OCI-LY7 (cell line): ENCODE measurements at regions not wholly inside any gene's neighbourhood (a gene's known extent, or its start where the extent isn't known, plus 50 kb on each side); places are given as distances from the start of the nearest gene placed in this dataset.

ENCODE experiments used
- BruUV-seq: library from RNA; stranded (reverse); fragments of 400-500 nt; replicated peaks from 2 replicates; lab custom pipeline; 2021; lab: Mats Ljungman, UMichigan
- CTCF ChIA-PET: fragments of 300-600 bp; sonication (Branson Sonifier 250); formaldehyde crosslinking; loops from one replicate; lab custom pipeline; 2022; ENCODE audit warnings: antibody characterized with exemption; ENCODE audit not compliant: unreplicated experiment; lab: Charles Lee
- POLR2A ChIA-PET: fragments of 300-600 bp; sonication (Branson Sonifier 250); formaldehyde crosslinking; loops from one replicate; lab custom pipeline; 2022; ENCODE audit warnings: antibody characterized with exemption; lab: Charles Lee
- DNase-seq: peaks from one replicate; pipeline ENCODE4 v3.0.0-alpha.2; 2015; ENCODE audit warnings: low spot score
- H2AFZ ChIP-seq: fragments of 200-600 bp; sonication (generic), shearing (Covaris generic); 2 replicates; pipeline ENCODE4 v1.6.1; 2014; ENCODE audit warnings: mild to moderate bottlenecking, antibody characterized with exemption, low read length, moderate library complexity
- H3K27ac ChIP-seq: fragments of 200-600 bp; sonication (generic); 2 replicates; pipeline ENCODE4 v1.5.1; 2014; ENCODE audit warnings: mixed run types, low read depth, mild to moderate bottlenecking, moderate library complexity, low read length, inconsistent platforms; ENCODE audit not compliant: poor library complexity, severe bottlenecking
- H3K36me3 ChIP-seq: fragments of 200-600 bp; sonication (generic); 2 replicates; pipeline ENCODE4 v1.6.1; 2014; ENCODE audit warnings: mild to moderate bottlenecking, antibody characterized with exemption, low read length, moderate library complexity, mixed read lengths; ENCODE audit not compliant: insufficient read depth
- H3K4me1 ChIP-seq: fragments of 200-600 bp; sonication (generic); 2 replicates; pipeline ENCODE4 v1.5.1; 2014; ENCODE audit warnings: mild to moderate bottlenecking, low read length; ENCODE audit not compliant: insufficient read depth, poor library complexity, severe bottlenecking
- H3K4me2 ChIP-seq: fragments of 200-600 bp; sonication (generic); 2 replicates; pipeline ENCODE4 v1.6.1; 2014; ENCODE audit warnings: mild to moderate bottlenecking, low read length
- H3K4me3 ChIP-seq: fragments of 200-600 bp; sonication (generic); 2 replicates; pipeline ENCODE4 v1.5.1; 2014; ENCODE audit warnings: mild to moderate bottlenecking, low read depth, low read length; ENCODE audit not compliant: poor library complexity, severe bottlenecking
- H3K79me2 ChIP-seq: fragments of 200-600 bp; sonication (generic); 2 replicates; pipeline ENCODE4 v1.6.1; 2016; ENCODE audit warnings: low read depth, mild to moderate bottlenecking, low read length, moderate library complexity, mixed read lengths; ENCODE audit not compliant: insufficient read depth
- H3K9me2 ChIP-seq: fragments of 200-600 bp; sonication (generic); 2 replicates; pipeline ENCODE4 v1.6.1; 2016; ENCODE audit warnings: mild to moderate bottlenecking, low read length, mixed read lengths; ENCODE audit not compliant: insufficient read depth
- H3K9me3 ChIP-seq: fragments of 200-600 bp; sonication (generic); 2 replicates; pipeline ENCODE4 v1.6.1; 2014; ENCODE audit warnings: mild to moderate bottlenecking, mixed run types, low read length, mixed read lengths
- H4K20me1 ChIP-seq: fragments of 200-600 bp; sonication (generic); 2 replicates; pipeline ENCODE4 v1.6.1; 2014; ENCODE audit warnings: mild to moderate bottlenecking, antibody characterized with exemption, low read length, moderate library complexity, mixed read lengths; ENCODE audit not compliant: insufficient read depth
- EZH2phosphoT487 ChIP-seq: fragments of 200-600 bp; sonication (generic); IDR thresholded peaks from 2 replicates; pipeline ENCODE4 v1.6.1; 2018; ENCODE audit warnings: low read depth, borderline replicate concordance, mild to moderate bottlenecking, mixed run types, antibody characterized with exemption, low read length, moderate library complexity, mixed read lengths
- intact Hi-C: fragments of 100-400 bp; cut with micrococcal nuclease; formaldehyde crosslinking; loops from one replicate; pipeline ENCODE4 v1.10.0; 2022; ENCODE audit not compliant: unreplicated experiment
- TF ChIP-seq, protein P1 (sequence below): fragments of 200-600 bp; sonication (generic); conservative IDR thresholded peaks from 2 replicates; pipeline ENCODE4 v1.5.1; 2014; ENCODE audit warnings: mild to moderate bottlenecking, antibody characterized with exemption, low read length, moderate library complexity, mixed read lengths

DNA sequence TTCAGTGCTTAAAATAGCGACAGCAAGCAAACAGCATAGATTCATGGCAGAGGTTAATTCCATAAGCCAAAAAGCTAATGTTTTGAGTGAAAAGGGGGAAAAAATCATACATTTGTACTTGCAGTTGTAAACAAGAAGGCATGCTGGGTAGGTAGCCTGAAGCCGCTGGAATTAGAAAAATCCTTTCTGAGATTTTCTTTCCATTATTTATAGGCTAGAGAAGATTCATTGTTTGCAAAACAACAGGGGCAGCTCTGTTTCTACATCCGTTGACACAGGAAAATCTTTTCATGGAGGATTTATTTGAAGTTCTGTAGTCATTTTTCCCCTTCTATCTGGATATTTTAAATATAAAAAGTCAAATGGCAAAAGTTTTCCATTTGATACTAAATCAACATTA lies 843.9 kb downstream of the QKI start:
- ChIA-PET POLR2A (interaction anchor here (0.5 to 0.6 kb wide), 2 partner anchors 188 to 391 kb away, joined by 3 read pairs; no protein-coding TSS in a partner anchor), CTCF (no interaction called here)
- intact Hi-C loops: no loop called here

GRCh38 chr6:164252948-164253347 lies 838.4 kb downstream of the QKI start:
- intact Hi-C loops: no loop called here
- DNase-seq: no peak
- no peak for TF ChIP-seq EZH2phosphoT487
- ChIA-PET POLR2A (no interaction called here), CTCF (no interaction called here)
- Histone ChIP-seq H3K79me2 (no peaks in the 10 kb centered on the region), H3K4me2 (no peak overlapping the region), H3K9me2 (no peaks in the 10 kb centered on the region), H3K4me3 (no peak overlapping the region), H4K20me1 (no peaks in the 10 kb centered on the region), H3K27ac (no peak overlapping the region), H3K4me1 (no peaks in the 10 kb centered on the region), H2AFZ (no peak overlapping the region), H3K36me3 (no peaks in the 10 kb centered on the region), H3K9me3 (no peaks in the 10 kb centered on the region)
- BruUV-seq: no TSS peak

More for the DNA sequence above, 843.9 kb downstream of the QKI start:
- Histone ChIP-seq H2AFZ (no peak overlapping the region), H3K27ac (no peak overlapping the region), H3K36me3 (no peaks in the 10 kb centered on the region), H3K9me3 (no peaks in the 10 kb centered on the region), H4K20me1 (no peaks in the 10 kb centered on the region), H3K79me2 (no peaks in the 10 kb centered on the region), H3K4me2 (no peak overlapping the region), H3K9me2 (no peaks in the 10 kb centered on the region), H3K4me1 (no peaks in the 10 kb centered on the region), H3K4me3 (no peak overlapping the region)
- no TSS peak for BruUV-seq
- no peak for DNase-seq
- TF ChIP-seq, protein P1, sequence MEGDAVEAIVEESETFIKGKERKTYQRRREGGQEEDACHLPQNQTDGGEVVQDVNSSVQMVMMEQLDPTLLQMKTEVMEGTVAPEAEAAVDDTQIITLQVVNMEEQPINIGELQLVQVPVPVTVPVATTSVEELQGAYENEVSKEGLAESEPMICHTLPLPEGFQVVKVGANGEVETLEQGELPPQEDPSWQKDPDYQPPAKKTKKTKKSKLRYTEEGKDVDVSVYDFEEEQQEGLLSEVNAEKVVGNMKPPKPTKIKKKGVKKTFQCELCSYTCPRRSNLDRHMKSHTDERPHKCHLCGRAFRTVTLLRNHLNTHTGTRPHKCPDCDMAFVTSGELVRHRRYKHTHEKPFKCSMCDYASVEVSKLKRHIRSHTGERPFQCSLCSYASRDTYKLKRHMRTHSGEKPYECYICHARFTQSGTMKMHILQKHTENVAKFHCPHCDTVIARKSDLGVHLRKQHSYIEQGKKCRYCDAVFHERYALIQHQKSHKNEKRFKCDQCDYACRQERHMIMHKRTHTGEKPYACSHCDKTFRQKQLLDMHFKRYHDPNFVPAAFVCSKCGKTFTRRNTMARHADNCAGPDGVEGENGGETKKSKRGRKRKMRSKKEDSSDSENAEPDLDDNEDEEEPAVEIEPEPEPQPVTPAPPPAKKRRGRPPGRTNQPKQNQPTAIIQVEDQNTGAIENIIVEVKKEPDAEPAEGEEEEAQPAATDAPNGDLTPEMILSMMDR: no peak
- TF ChIP-seq EZH2phosphoT487: no peak

GRCh38 chr6:164252291-164252690 lies 837.8 kb downstream of the QKI start:
- Histone ChIP-seq H3K27ac (no peak overlapping the region), H3K4me3 (no peak overlapping the region), H3K4me2 (no peak overlapping the region), H2AFZ (no peak overlapping the region), H3K9me3 (no peaks in the 10 kb centered on the region), H3K9me2 (no peaks in the 10 kb centered on the region), H3K36me3 (no peaks in the 10 kb centered on the region), H3K4me1 (no peaks in the 10 kb centered on the region), H4K20me1 (no peaks in the 10 kb centered on the region), H3K79me2 (no peaks in the 10 kb centered on the region)
- no peak for DNase-seq
- ChIA-PET CTCF (no interaction called here), POLR2A (no interaction called here)
- intact Hi-C loops: no loop called here
- no TSS peak for BruUV-seq
- TF ChIP-seq, protein P1: no peak
